ENCODE measurements at regions not wholly inside any gene's neighbourhood (a gene's known extent, or its start where the extent isn't known, plus 50 kb on each side); places are given as distances from the start of the nearest gene placed in this dataset.

DNA sequence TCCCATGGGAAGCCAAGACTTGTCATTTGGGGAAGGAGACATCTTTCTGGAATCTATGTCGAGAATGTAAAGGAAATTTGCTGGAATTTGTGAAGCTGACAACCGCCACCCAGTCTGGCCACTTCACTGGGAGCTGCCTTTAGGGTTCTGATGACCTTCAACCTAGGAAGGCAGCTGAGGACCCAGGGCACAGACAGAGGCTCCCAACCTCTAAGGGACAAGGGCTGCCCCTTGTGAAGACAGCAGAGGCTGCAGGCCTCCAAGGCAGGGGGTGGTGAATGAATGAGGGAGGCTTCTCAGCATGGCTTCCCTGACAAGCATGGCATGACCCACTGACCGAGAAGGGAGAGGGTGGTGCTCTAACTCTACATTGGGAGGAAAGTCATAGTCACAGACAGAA is 128.9 kb upstream of the ASB18 start:
- Mint-ChIP-seq H3K4me3 (no peak overlapping the region), H3K27me3 (ENCODE audit: low read depth in 2 of 2) (peaks cover 0 to 3% of the 10 kb centered on the region in 2 donors), H3K4me1 (no peaks in the 10 kb centered on the region), H3K36me3 (no peaks in the 10 kb centered on the region), H3K9me3 (no peaks in the 10 kb centered on the region), H3K27ac (no peak overlapping the region)
- intact Hi-C loops (cut with micrococcal nuclease) = no loop called here
- ATAC-seq = no peak
- no peak for DNase-seq
- Histone ChIP-seq H3K27ac (ENCODE audit: low read length) (no peak overlapping the region), H3K4me3 (ENCODE audit: low read length) (no peak overlapping the region), H3K36me3 (ENCODE audit: control insufficient read depth, insufficient read depth, low read length) (no peaks in the 10 kb centered on the region), H3K9me3 (ENCODE audit: control insufficient read depth, insufficient read depth, low read length) (no peaks in the 10 kb centered on the region), H3K27me3 (ENCODE audit: control insufficient read depth, insufficient read depth, low read length) (no peaks in the 10 kb centered on the region), H3K4me1 (ENCODE audit: control insufficient read depth, insufficient read depth, low read length) (no peaks in the 10 kb centered on the region)
- 82% methylated on average over 3 of the region's 3 CpGs for WGBS (ENCODE audit: insufficient coverage)
- TF ChIP-seq, protein P1, sequence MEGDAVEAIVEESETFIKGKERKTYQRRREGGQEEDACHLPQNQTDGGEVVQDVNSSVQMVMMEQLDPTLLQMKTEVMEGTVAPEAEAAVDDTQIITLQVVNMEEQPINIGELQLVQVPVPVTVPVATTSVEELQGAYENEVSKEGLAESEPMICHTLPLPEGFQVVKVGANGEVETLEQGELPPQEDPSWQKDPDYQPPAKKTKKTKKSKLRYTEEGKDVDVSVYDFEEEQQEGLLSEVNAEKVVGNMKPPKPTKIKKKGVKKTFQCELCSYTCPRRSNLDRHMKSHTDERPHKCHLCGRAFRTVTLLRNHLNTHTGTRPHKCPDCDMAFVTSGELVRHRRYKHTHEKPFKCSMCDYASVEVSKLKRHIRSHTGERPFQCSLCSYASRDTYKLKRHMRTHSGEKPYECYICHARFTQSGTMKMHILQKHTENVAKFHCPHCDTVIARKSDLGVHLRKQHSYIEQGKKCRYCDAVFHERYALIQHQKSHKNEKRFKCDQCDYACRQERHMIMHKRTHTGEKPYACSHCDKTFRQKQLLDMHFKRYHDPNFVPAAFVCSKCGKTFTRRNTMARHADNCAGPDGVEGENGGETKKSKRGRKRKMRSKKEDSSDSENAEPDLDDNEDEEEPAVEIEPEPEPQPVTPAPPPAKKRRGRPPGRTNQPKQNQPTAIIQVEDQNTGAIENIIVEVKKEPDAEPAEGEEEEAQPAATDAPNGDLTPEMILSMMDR (IDR thresholded peaks at IDR 0.05) = no peak

DNA sequence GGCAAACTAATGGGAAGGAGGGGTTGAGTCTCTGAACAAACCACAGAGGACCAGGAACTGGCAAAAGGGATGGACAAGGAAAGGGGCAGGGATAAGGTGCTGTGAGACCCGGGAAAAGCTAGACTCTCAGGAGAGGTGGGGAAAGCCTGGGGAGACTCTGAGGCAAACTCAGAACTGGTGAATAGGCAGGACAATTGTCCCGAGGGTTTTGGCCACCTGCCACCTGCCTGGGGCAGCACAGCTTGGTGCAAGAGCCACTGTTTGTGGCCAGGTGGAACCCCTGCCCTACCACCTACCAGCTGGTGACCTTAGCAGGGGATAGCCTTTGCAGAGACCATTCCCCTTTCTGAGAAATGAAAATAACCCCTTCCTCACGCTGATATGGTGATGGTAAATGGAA is 129.4 kb upstream of the ASB18 start:
- H3K9me3 ChIP-seq (ENCODE audit: control insufficient read depth, insufficient read depth, low read length) = no peaks in the 10 kb centered on the region
- no peaks in the 10 kb centered on the region for H3K4me1 ChIP-seq (ENCODE audit: control insufficient read depth, insufficient read depth, low read length)
- intact Hi-C loops (cut with micrococcal nuclease) = no loop called here
- H3K36me3 Mint-ChIP-seq = no peaks in the 10 kb centered on the region
- no peaks in the 10 kb centered on the region for H3K36me3 ChIP-seq (ENCODE audit: control insufficient read depth, insufficient read depth, low read length)
- 65% methylated on average over 2 of the region's 3 CpGs for WGBS (ENCODE audit: insufficient coverage)
- H3K27ac ChIP-seq (ENCODE audit: low read length) = no peak overlapping the region
- no peak overlapping the region for H3K4me3 ChIP-seq (ENCODE audit: low read length)
- peaks cover 0 to 3% of the 10 kb centered on the region in 2 donors for H3K27me3 Mint-ChIP-seq (ENCODE audit: low read depth in 2 of 2)
- TF ChIP-seq, protein P1 (IDR thresholded peaks at IDR 0.05) = no peak
- H3K4me1 Mint-ChIP-seq = no peaks in the 10 kb centered on the region
- H3K4me3 Mint-ChIP-seq = no peak overlapping the region
- ATAC-seq (no peak), DNase-seq (no peak)
- no peaks in the 10 kb centered on the region for H3K9me3 Mint-ChIP-seq
- no peaks in the 10 kb centered on the region for H3K27me3 ChIP-seq (ENCODE audit: control insufficient read depth, insufficient read depth, low read length)
- H3K27ac Mint-ChIP-seq = no peak overlapping the region

DNA sequence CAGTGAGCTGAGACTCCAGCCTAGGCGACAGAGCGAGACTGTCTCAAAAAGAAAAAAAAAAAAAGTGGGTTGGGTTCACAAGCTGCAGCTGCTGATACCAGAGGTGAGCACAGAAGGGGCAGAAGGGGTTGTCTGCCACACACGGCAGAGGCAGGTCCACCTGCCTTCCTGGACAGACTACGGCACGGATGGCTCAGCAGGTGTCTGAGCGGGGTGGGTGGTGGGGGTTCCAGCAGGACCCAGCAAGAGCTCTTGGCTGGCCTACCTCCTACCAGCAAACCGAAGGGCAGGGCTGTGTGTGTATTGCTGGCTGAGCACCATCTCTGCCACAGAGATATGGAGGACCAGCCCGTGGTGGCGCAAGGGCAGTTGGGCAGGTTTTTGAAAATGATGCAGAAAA is 130.4 kb upstream of the ASB18 start:
- Histone ChIP-seq H3K36me3 (ENCODE audit: control insufficient read depth, insufficient read depth, low read length) (no peaks in the 10 kb centered on the region), H3K4me3 (ENCODE audit: low read length) (no peak overlapping the region), H3K4me1 (ENCODE audit: control insufficient read depth, insufficient read depth, low read length) (no peaks in the 10 kb centered on the region), H3K27ac (ENCODE audit: low read length) (no peak overlapping the region), H3K27me3 (ENCODE audit: control insufficient read depth, insufficient read depth, low read length) (no peaks in the 10 kb centered on the region), H3K9me3 (ENCODE audit: control insufficient read depth, insufficient read depth, low read length) (no peaks in the 10 kb centered on the region)
- Mint-ChIP-seq H3K4me3 (no peak overlapping the region), H3K27me3 (ENCODE audit: low read depth in 2 of 2) (peaks cover 0 to 1% of the 10 kb centered on the region in 2 donors), H3K9me3 (no peaks in the 10 kb centered on the region), H3K27ac (no peak overlapping the region), H3K36me3 (no peaks in the 10 kb centered on the region), H3K4me1 (no peaks in the 10 kb centered on the region)
- intact Hi-C loops (cut with micrococcal nuclease) = no loop called here
- TF ChIP-seq, protein P1 (IDR thresholded peaks at IDR 0.05) = no peak
- ATAC-seq (no peak), DNase-seq (no peak)
- 94% methylated on average over 9 of the region's 9 CpGs for WGBS (ENCODE audit: insufficient coverage)

DNA sequence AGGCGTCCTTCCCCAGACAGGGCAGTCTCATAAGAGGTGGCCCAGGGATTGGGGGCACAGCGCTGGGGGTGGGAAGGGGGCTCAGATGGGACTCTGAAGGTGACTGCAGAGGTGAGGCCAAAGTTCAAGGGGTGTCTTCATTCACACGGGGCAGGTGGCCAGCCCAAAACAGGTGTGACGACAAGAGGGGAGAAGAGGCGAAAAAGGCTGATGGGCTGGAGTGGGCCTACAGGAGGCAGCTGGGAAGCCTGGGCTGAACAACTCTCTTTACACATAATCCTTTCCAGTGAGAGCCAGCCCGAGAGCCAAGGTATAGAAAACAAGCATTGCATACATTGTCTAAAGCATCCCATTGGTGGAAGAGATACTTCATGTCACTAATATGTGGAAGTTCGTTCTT is 130.9 kb upstream of the ASB18 start:
- Mint-ChIP-seq H3K4me3 (no peak overlapping the region), H3K27me3 (ENCODE audit: low read depth in 2 of 2) (no peaks in the 10 kb centered on the region), H3K27ac (no peak overlapping the region), H3K36me3 (no peaks in the 10 kb centered on the region), H3K9me3 (no peaks in the 10 kb centered on the region), H3K4me1 (no peaks in the 10 kb centered on the region)
- TF ChIP-seq, protein P1 (IDR thresholded peaks at IDR 0.05) = no peak
- DNase-seq (no peak), ATAC-seq (no peak)
- Histone ChIP-seq H3K4me3 (ENCODE audit: low read length) (no peak overlapping the region), H3K9me3 (ENCODE audit: control insufficient read depth, insufficient read depth, low read length) (no peaks in the 10 kb centered on the region), H3K4me1 (ENCODE audit: control insufficient read depth, insufficient read depth, low read length) (no peaks in the 10 kb centered on the region), H3K36me3 (ENCODE audit: control insufficient read depth, insufficient read depth, low read length) (no peaks in the 10 kb centered on the region), H3K27me3 (ENCODE audit: control insufficient read depth, insufficient read depth, low read length) (no peaks in the 10 kb centered on the region), H3K27ac (ENCODE audit: low read length) (no peak overlapping the region)
- intact Hi-C loops (cut with micrococcal nuclease) = no loop called here
- WGBS (ENCODE audit: insufficient coverage) = 83% methylated on average over 6 of the region's 7 CpGs
